Stimulated activated effector memory CD8-positive, alpha-beta T cell treated with anti-CD3 and anti-CD28 coated beads, Interleukin-12 subunit alpha, Interleukin-12 subunit beta, amount 100 ng/mL, for 72 hours (primary cell): ENCODE measurements at regions not wholly inside any gene's neighbourhood (a gene's known extent, or its start where the extent isn't known, plus 50 kb on each side); places are given as distances from the start of the nearest gene placed in this dataset.
"Not testable (repeated sequence)": the region's sequence is repeated elsewhere in the genome, so short reads cannot be mapped to it uniquely, and the experiment has no call there.

Source experiments
- ATAC-seq: fragments of 150-1000 bp; cut with Tn5 transposase; 2 replicates; pipeline ENCODE4 v1.10.0; 2021
- DNase-seq, 2 donors: peaks; one replicate each; pipeline ENCODE4 v3.0.0; 2021 to 2022; ENCODE audit warnings: low spot score in 2 of 2
- H3K27ac Mint-ChIP-seq: one replicate; pipeline ENCODE4 v1.8.0; 2022; ENCODE audit warnings: mild to moderate bottlenecking, mixed read lengths
- H3K36me3 Mint-ChIP-seq: one replicate; pipeline ENCODE4 v1.8.0; 2022; ENCODE audit warnings: mild to moderate bottlenecking, mixed read lengths
- H3K4me1 Mint-ChIP-seq: one replicate; pipeline ENCODE4 v1.8.0; 2022; ENCODE audit warnings: mixed read lengths
- H3K4me3 Mint-ChIP-seq: one replicate; pipeline ENCODE4 v1.8.0; 2022; ENCODE audit warnings: mild to moderate bottlenecking, mixed read lengths
- H3K9me3 Mint-ChIP-seq: one replicate; pipeline ENCODE4 v1.8.0; 2022; ENCODE audit warnings: mixed read lengths

GRCh38 chr14:105647784-105648608 lies 121.6 kb downstream of the TMEM121 start:
- Mint-ChIP-seq H3K4me3 (peak overlapping the region; percentile 47), H3K4me1 (peaks cover 22% of the 10 kb centered on the region), H3K9me3 (no peaks in the 10 kb centered on the region), H3K27ac (peak overlapping the region; percentile 50), H3K36me3 (no peaks in the 10 kb centered on the region)
- DNase-seq (peak in 1 of 2 donors; percentile 33), ATAC-seq (peak; percentile 31)

- peaks cover 22% of the 10 kb centered on the region for H3K4me1 Mint-ChIP-seq
- not testable (repeated sequence) for ATAC-seq, H3K36me3 Mint-ChIP-seq, H3K9me3 Mint-ChIP-seq
- DNase-seq, result peak in 1 of 2 donors; percentile 48
- H3K27ac Mint-ChIP-seq, result peak overlapping the region; percentile 50
- peak overlapping the region; percentile 47 for H3K4me3 Mint-ChIP-seq
Observed at GRCh38 chr14:105648609-105649535, 122.5 kb downstream of the TMEM121 start.

GRCh38 chr14:105652317-105652716 lies 125.9 kb downstream of the TMEM121 start:
- not testable (repeated sequence) for DNase-seq, H3K36me3 Mint-ChIP-seq, H3K27ac Mint-ChIP-seq, H3K4me3 Mint-ChIP-seq, H3K9me3 Mint-ChIP-seq, ATAC-seq
- H3K4me1 Mint-ChIP-seq, result peaks cover 16% of the 10 kb centered on the region

GRCh38 chr14:105653921-105654320 lies 127.5 kb downstream of the TMEM121 start:
- not testable (repeated sequence) for H3K4me1 Mint-ChIP-seq, H3K9me3 Mint-ChIP-seq, H3K36me3 Mint-ChIP-seq, ATAC-seq, H3K27ac Mint-ChIP-seq, H3K4me3 Mint-ChIP-seq, DNase-seq

GRCh38 chr14:105659255-105659654 lies 132.9 kb downstream of the TMEM121 start:
- H3K27ac Mint-ChIP-seq, H3K9me3 Mint-ChIP-seq, H3K4me3 Mint-ChIP-seq, DNase-seq, ATAC-seq, H3K36me3 Mint-ChIP-seq, H3K4me1 Mint-ChIP-seq: not testable (repeated sequence)

- no peaks in the 10 kb centered on the region for H3K36me3 Mint-ChIP-seq
- H3K9me3 Mint-ChIP-seq, result peaks cover 7% of the 10 kb centered on the region
- ATAC-seq, result no peak
- DNase-seq, result no peak
- H3K4me1 Mint-ChIP-seq, result no peaks in the 10 kb centered on the region
- H3K27ac Mint-ChIP-seq, result no peak overlapping the region
- no peak overlapping the region for H3K4me3 Mint-ChIP-seq
Observed at GRCh38 chr14:105659935-105660527, 133.6 kb downstream of the TMEM121 start.

- Mint-ChIP-seq H3K36me3 (no peaks in the 10 kb centered on the region), H3K9me3 (peaks cover 7% of the 10 kb centered on the region), H3K4me3 (no peak overlapping the region), H3K27ac (no peak overlapping the region), H3K4me1 (no peaks in the 10 kb centered on the region)
- ATAC-seq (no peak), DNase-seq (no peak)
Observed at GRCh38 chr14:105660816-105661531, 134.6 kb downstream of the TMEM121 start.

GRCh38 chr14:105662043-105662442 lies 135.7 kb downstream of the TMEM121 start:
- H3K4me3 Mint-ChIP-seq, H3K9me3 Mint-ChIP-seq, DNase-seq, ATAC-seq, H3K4me1 Mint-ChIP-seq, H3K36me3 Mint-ChIP-seq, H3K27ac Mint-ChIP-seq: not testable (repeated sequence)

GRCh38 chr14:105662592-105662991 lies 136.2 kb downstream of the TMEM121 start:
- H3K4me3 Mint-ChIP-seq, H3K27ac Mint-ChIP-seq, H3K36me3 Mint-ChIP-seq, H3K4me1 Mint-ChIP-seq, DNase-seq, H3K9me3 Mint-ChIP-seq, ATAC-seq: not testable (repeated sequence)

GRCh38 chr14:105663323-105663722 lies 136.9 kb downstream of the TMEM121 start:
- H3K36me3 Mint-ChIP-seq, H3K4me3 Mint-ChIP-seq, H3K27ac Mint-ChIP-seq, H3K9me3 Mint-ChIP-seq, DNase-seq, ATAC-seq, H3K4me1 Mint-ChIP-seq: not testable (repeated sequence)

GRCh38 chr14:105663818-105664596 lies 137.6 kb downstream of the TMEM121 start:
- not testable (repeated sequence) for H3K27ac Mint-ChIP-seq, H3K4me3 Mint-ChIP-seq, H3K9me3 Mint-ChIP-seq, H3K36me3 Mint-ChIP-seq, H3K4me1 Mint-ChIP-seq, ATAC-seq, DNase-seq

- no peak for ATAC-seq
- H3K4me1 Mint-ChIP-seq, result no peaks in the 10 kb centered on the region
- no peak overlapping the region for H3K27ac Mint-ChIP-seq
Observed at GRCh38 chr14:105664691-105665090, 138.3 kb downstream of the TMEM121 start.

GRCh38 chr14:105665247-105665950 lies 139.0 kb downstream of the TMEM121 start:
- no peaks in the 10 kb centered on the region for H3K4me1 Mint-ChIP-seq
- peaks cover 4% of the 10 kb centered on the region for H3K9me3 Mint-ChIP-seq
- ATAC-seq (peak; percentile 43), DNase-seq (no peak)
- no peak overlapping the region for H3K4me3 Mint-ChIP-seq
- H3K36me3 Mint-ChIP-seq, result no peaks in the 10 kb centered on the region
- H3K27ac Mint-ChIP-seq, result no peak overlapping the region

More at GRCh38 chr14:105664691-105665090, 138.3 kb downstream of the TMEM121 start:
- Mint-ChIP-seq H3K4me3 (no peak overlapping the region), H3K9me3 (peaks cover 4% of the 10 kb centered on the region), H3K36me3 (no peaks in the 10 kb centered on the region)
- DNase-seq, result no peak

- no peak for DNase-seq
- Mint-ChIP-seq H3K9me3 (peaks cover 2% of the 10 kb centered on the region), H3K4me3 (no peak overlapping the region), H3K27ac (no peak overlapping the region), H3K36me3 (no peaks in the 10 kb centered on the region), H3K4me1 (no peaks in the 10 kb centered on the region)
- ATAC-seq, result peak; percentile 33
Observed at GRCh38 chr14:105665951-105666277, 139.5 kb downstream of the TMEM121 start.
